WI38 (cell line): ENCODE measurements at regions not wholly inside any gene's neighbourhood (a gene's known extent, or its start where the extent isn't known, plus 50 kb on each side); places are given as distances from the start of the nearest gene placed in this dataset.

Experiments used
- H3K4me3 ChIP-seq: 2 replicates; pipeline ENCODE4 v1.5.1; 2011; ENCODE audit warnings: low read depth, mild to moderate bottlenecking, control low read depth, low read length
- CTCF ChIP-seq: IDR thresholded peaks from 2 replicates; pipeline ENCODE4 v1.5.1; 2012; ENCODE audit warnings: low read depth, mild to moderate bottlenecking, control low read depth, low read length

- no peak for TF ChIP-seq CTCF
- H3K4me3 ChIP-seq, result no peak overlapping the region
Observed at GRCh38 chr2:5125017-5125730, 567.0 kb upstream of the SOX11 start.

- H3K4me3 ChIP-seq, result no peak overlapping the region
- no peak for TF ChIP-seq CTCF
Observed at GRCh38 chr2:5132281-5132680, 559.9 kb upstream of the SOX11 start.

GRCh38 chr2:5140347-5140746 is 551.8 kb upstream of the SOX11 start:
- H3K4me3 ChIP-seq, result no peak overlapping the region
- TF ChIP-seq CTCF, result no peak

GRCh38 chr2:5144159-5144558 is 548.0 kb upstream of the SOX11 start:
- no peak overlapping the region for H3K4me3 ChIP-seq

GRCh38 chr2:5145053-5145452 is 547.1 kb upstream of the SOX11 start:
- no peak overlapping the region for H3K4me3 ChIP-seq
- TF ChIP-seq CTCF, result no peak

More at GRCh38 chr2:5144159-5144558, 548.0 kb upstream of the SOX11 start:
- TF ChIP-seq CTCF, result no peak

- H3K4me3 ChIP-seq, result no peak overlapping the region
- no peak for TF ChIP-seq CTCF
Observed at GRCh38 chr2:5145801-5146200, 546.4 kb upstream of the SOX11 start.

- TF ChIP-seq CTCF, result no peak
- no peak overlapping the region for H3K4me3 ChIP-seq
Observed at GRCh38 chr2:5148392-5149085, 543.6 kb upstream of the SOX11 start.
